ENCODE measurements at regions not wholly inside any gene's neighbourhood (a gene's known extent, or its start where the extent isn't known, plus 50 kb on each side); places are given as distances from the start of the nearest gene placed in this dataset.
"Not testable (repeated sequence)": the region's sequence is repeated elsewhere in the genome, so short reads cannot be mapped to it uniquely, and the experiment has no call there.

- in situ Hi-C loops (cut with HindIII; ENCODE audit: low pct_ligation_motif_present, low pct_unique_long_range_greater_than_20kb, low sequenced_read_pairs): no loop called here
- DNase-seq: no peak
These were observed 303.4 kb downstream of the RPS24 start for GRCh38 chr10:78337016-78337415.

GRCh38 chr10:78337646-78338391 lies 304.2 kb downstream of the RPS24 start:
- in situ Hi-C loops (cut with HindIII; ENCODE audit: low pct_ligation_motif_present, low pct_unique_long_range_greater_than_20kb, low sequenced_read_pairs): no loop called here
- DNase-seq: no peak

GRCh38 chr10:78338717-78339116 lies 305.1 kb downstream of the RPS24 start:
- in situ Hi-C loops (cut with HindIII; ENCODE audit: low pct_ligation_motif_present, low pct_unique_long_range_greater_than_20kb, low sequenced_read_pairs): no loop called here
- DNase-seq: no peak

- no peak for DNase-seq
These were observed 305.6 kb downstream of the RPS24 start for GRCh38 chr10:78339251-78339650.

DNA sequence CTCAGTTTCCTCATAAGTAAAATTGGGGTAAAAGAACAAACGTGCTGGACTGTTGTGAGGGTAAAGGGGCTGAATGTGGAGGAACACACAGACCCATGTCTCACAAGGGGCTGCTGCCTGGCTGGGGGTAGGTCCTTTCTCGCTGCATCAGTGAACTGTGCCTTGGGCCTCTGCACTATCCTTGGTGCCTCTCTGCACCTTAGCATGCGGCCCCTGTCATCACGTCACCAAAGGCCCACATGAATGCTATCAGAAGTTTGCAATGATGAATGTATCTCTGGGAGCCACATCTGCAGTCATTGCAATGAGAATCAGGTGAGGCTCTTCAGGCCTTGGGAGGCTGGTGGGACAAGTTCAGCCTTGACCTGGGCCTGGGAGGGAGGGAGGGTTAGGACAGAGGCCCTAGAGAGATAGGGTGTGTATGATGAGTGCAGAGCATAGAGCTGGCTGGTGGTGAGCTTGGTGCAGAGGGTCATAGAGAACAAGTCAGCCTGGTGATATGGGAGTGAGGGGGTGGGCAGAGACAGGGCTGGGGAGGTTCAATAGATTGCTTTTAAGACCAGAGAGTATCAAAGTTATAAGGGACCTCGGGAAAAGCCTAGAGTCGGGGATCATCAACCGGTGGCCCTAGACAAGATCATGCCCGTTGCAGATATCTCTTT lies 308.4 kb downstream of the RPS24 start:
- in situ Hi-C loops (cut with HindIII; ENCODE audit: low pct_ligation_motif_present, low pct_unique_long_range_greater_than_20kb, low sequenced_read_pairs): no loop called here
- no peak for DNase-seq

More at GRCh38 chr10:78339251-78339650, 305.6 kb downstream of the RPS24 start:
- in situ Hi-C loops (cut with HindIII; ENCODE audit: low pct_ligation_motif_present, low pct_unique_long_range_greater_than_20kb, low sequenced_read_pairs): no loop called here

GRCh38 chr10:78342827-78343653 lies 309.4 kb downstream of the RPS24 start:
- no peak for DNase-seq
- in situ Hi-C loops (cut with HindIII; ENCODE audit: low pct_ligation_motif_present, low pct_unique_long_range_greater_than_20kb, low sequenced_read_pairs): no loop called here

DNA sequence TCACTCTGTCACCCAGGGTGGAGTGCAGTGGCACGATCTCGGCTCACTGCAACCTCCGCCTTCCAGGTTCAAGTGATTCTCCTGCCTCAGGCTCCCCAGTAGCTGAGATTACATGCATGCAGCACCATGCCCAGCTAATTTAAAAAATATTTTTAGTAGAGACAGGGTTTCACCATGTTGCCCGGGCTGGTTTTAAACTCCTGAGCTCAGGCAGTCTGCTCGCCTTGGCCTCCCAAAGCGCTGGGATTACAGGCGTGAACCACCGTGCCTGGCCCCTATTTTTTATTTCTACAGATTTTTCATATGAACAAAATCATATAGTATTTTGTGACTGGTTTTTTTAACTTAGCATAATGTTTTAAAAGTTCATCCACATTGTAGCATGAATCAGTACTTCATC lies 310.6 kb downstream of the RPS24 start:
- in situ Hi-C loops (cut with HindIII; ENCODE audit: low pct_ligation_motif_present, low pct_unique_long_range_greater_than_20kb, low sequenced_read_pairs); DNase-seq: not testable (repeated sequence)

GRCh38 chr10:78345515-78345914 lies 311.9 kb downstream of the RPS24 start:
- in situ Hi-C loops (cut with HindIII; ENCODE audit: low pct_ligation_motif_present, low pct_unique_long_range_greater_than_20kb, low sequenced_read_pairs); DNase-seq: not testable (repeated sequence)

- in situ Hi-C loops (cut with HindIII; ENCODE audit: low pct_ligation_motif_present, low pct_unique_long_range_greater_than_20kb, low sequenced_read_pairs): no loop called here
- no peak for DNase-seq
These were observed 313.1 kb downstream of the RPS24 start for GRCh38 chr10:78346721-78347120.

DNA sequence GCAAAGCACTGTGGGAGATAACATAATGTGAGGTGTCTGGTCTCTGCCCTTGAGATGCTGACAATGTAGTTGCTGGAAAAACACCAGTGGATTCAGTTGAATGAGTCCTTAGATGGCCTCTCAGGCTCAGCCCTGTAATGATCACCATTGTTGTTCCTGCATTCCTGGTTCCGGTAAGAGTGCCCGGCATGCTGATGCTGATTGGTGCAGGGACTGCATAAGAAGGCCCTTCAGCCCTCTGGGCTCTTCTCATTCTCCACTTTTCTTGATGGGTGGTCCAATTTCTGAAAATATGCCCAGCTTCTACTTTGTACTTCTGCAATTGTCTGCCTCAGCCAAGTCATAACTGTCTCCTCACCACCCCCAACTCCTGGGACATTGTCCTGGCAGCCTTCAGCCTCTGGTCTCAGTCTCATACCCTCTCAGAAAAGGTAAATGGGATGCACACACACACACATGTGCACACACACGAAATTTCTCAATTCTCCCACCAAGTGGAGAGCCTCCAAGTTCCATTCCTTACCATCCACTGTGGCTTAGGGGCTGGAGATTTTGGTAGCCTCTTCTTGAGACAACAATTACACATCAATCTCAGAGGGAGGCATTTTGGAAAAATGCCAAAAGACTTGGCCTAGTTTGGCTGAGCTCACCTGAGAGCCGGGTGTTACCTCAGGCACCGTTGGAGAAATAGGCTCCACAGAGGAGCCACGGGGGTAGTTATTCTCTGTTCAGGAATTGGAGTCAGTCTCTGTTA lies 314.9 kb downstream of the RPS24 start:
- in situ Hi-C loops (cut with HindIII; ENCODE audit: low pct_ligation_motif_present, low pct_unique_long_range_greater_than_20kb, low sequenced_read_pairs): no loop called here
- no peak for DNase-seq

DNA sequence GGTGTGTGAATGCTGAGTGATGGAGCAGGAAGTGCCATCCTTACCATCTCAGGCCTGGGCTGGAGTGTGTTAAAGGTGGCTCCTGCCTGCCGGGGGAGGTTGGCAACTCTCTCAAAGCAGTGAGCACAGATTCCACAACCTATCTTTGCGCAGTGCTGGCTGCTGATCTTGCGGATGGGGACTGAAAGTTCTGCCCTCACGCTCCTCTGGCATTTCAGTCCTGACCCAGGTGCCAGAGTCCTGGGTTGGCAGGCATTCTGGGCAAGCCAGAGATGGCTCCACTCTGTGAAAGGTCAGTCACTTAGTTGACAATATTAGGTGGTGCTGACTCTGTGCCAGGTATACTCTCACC lies 315.5 kb downstream of the RPS24 start:
- no peak for DNase-seq

DNA sequence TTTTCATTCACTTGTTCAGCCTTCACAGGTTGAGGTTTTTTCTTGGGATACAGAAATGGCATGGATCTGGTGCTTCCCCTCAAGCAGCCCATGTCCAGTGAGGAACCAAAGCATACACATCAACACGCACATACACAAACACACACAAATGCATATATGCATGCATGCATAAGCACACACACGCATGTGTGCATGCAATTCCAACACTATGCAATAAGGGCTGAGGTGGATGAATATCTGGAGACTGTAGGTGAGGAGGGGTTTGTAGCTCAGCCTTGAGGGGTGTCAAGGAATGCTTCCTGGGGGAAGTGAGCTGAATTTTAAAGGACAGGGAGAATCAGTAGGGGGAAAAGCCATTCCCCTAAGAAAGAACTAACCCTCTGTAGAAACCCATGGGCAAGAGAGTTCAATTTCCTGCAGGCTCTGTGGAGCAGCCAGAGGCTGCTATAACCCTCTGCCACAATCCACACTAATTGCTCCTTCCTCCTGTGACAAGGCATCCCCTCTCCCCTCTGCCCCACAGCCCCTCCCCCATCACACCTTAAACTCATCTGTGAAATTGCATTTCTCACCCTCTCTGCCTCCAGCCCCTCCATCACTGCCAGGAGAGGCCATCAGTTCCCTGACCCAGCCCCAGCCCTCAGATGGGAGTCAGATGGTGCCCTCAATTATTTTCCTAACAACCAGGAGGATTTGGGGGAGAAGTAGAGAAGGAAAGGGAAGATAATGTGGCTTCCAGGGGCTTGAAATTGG lies 316.4 kb downstream of the RPS24 start:
- no peak for DNase-seq
- in situ Hi-C loops (cut with HindIII; ENCODE audit: low pct_ligation_motif_present, low pct_unique_long_range_greater_than_20kb, low sequenced_read_pairs): no loop called here

More for the DNA sequence above, 315.5 kb downstream of the RPS24 start:
- in situ Hi-C loops (cut with HindIII; ENCODE audit: low pct_ligation_motif_present, low pct_unique_long_range_greater_than_20kb, low sequenced_read_pairs): no loop called here

DNA sequence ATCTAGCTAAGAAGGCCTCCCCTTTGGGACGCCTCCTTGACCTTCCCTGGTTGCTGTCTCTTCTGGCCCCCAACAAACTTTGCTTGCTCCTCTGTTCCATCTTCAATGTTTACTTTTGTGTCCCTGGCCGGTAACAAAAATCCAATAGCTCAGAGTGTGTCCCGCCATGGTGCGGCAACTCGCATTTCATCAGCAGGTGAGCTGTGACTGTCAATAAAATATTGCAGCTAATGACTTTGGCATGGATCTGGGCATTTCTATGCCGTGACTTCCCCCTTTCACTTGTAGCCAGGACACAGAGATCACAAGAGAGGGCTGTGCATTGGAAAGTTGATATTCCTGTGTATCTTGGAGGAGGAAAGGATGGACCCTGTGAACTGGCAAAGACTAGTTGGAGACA lies 317.6 kb downstream of the RPS24 start:
- in situ Hi-C loops (cut with HindIII; ENCODE audit: low pct_ligation_motif_present, low pct_unique_long_range_greater_than_20kb, low sequenced_read_pairs): no loop called here
- no peak for DNase-seq

- no peak for DNase-seq
- in situ Hi-C loops (cut with HindIII; ENCODE audit: low pct_ligation_motif_present, low pct_unique_long_range_greater_than_20kb, low sequenced_read_pairs): no loop called here
These were observed 318.1 kb downstream of the RPS24 start for GRCh38 chr10:78351809-78352208.

DNA sequence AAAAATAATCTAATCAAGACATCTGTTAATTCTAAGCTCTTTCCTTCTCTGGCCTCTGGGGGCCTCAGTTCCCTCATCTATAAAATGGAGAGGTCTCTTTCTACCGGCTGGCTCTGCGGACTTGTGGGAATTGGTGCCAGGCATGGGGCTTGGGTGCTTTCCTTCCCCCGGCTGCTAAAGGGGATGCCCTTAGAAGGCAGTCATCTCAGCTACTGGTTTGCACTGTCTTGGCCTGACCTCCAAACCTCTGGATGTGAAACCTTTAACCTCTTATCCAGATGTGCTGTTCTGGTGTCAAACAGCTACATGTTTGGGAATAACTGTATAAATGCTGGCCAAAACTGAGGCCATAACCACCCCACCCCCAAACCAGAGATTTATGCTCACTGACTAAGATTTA lies 320.0 kb downstream of the RPS24 start:
- no peak for DNase-seq
- in situ Hi-C loops (cut with HindIII; ENCODE audit: low pct_ligation_motif_present, low pct_unique_long_range_greater_than_20kb, low sequenced_read_pairs): no loop called here

DNA sequence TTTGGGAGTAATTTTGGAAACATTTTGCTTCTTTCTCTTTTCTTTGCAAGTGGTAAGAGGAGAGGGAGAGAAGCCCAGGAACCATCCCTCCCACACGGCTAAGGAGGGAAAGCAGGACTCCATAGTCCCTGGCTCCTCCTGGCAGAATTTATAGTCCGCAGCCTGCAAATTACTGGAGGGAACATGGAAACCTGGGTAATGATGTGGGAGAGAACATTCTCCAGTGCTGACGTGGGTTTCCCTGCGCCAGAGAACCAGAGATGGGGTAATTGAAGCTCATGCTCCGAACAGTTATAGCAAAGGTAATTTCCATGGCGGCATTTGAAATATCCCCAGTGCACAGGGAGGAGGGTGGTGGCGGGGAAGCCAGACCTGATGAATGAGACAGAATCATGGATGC lies 320.4 kb downstream of the RPS24 start:
- no peak for DNase-seq
- in situ Hi-C loops (cut with HindIII; ENCODE audit: low pct_ligation_motif_present, low pct_unique_long_range_greater_than_20kb, low sequenced_read_pairs): no loop called here

- no peak for DNase-seq
- in situ Hi-C loops (cut with HindIII; ENCODE audit: low pct_ligation_motif_present, low pct_unique_long_range_greater_than_20kb, low sequenced_read_pairs): no loop called here
These were observed 322.7 kb downstream of the RPS24 start for GRCh38 chr10:78356291-78356900.
